HL-60/S4 treated with phorbol 12-myristate 13-acetate at 8.2 ng/mL for 4 days and 3 days (cell line): ENCODE measurements at regions not wholly inside any gene's neighbourhood (a gene's known extent, or its start where the extent isn't known, plus 50 kb on each side); places are given as distances from the start of the nearest gene placed in this dataset.
"Not testable (repeated sequence)": the region's sequence is repeated elsewhere in the genome, so short reads cannot be mapped to it uniquely, and the experiment has no call there.

Experiments
- in situ Hi-C: fragments of 300-500 bp; cut with MboI; formaldehyde crosslinking; loops from 2 replicates; pipeline ENCODE4 v1.15.0; 2022; ENCODE audit warnings: low sequenced_read_pairs

DNA sequence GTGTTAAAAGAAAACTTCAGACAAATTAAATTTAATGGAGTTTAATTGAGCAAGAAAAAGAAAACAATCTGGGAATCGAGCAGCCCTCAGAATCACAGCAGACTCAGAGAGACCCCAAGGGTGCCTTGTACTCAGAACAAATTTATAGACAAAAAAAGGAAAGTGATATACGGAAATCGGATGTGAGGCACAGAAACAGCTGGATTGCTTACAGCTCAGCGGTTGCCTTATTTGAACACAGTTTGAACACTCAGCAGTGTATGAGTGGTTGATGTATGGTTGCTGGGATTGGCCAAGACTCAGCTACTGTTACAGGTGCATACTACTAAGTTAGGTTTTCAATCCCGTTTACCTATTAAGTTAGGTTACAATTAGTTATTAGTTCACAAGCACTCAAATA lies 103.8 kb upstream of the LYZL1 start:
- in situ Hi-C loops, result no loop called here

GRCh38 chr10:29186221-29186620 lies 102.6 kb upstream of the LYZL1 start:
- in situ Hi-C loops, result no loop called here

DNA sequence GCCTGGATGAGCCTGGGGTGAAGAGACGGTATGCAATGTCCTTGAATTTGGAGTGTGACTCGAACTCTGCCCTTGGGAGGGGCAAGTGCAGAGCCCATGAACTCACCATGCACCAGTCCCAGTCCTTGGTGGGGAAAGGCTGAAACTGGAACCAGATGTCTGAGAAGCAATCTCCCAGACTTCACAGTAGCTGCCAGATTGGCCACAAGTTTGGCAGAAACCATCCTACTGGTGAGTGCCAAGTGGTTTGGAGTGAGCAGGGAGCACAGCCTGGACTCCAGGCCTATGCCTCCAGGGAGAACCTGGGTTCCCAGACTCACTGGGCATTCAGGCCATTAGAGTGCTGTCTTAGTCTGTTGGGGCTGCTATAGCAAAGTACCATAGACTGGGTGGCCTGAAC lies 99.6 kb upstream of the LYZL1 start:
- in situ Hi-C loops, result no loop called here

GRCh38 chr10:29191674-29192073 lies 97.2 kb upstream of the LYZL1 start:
- in situ Hi-C loops, result no loop called here

DNA sequence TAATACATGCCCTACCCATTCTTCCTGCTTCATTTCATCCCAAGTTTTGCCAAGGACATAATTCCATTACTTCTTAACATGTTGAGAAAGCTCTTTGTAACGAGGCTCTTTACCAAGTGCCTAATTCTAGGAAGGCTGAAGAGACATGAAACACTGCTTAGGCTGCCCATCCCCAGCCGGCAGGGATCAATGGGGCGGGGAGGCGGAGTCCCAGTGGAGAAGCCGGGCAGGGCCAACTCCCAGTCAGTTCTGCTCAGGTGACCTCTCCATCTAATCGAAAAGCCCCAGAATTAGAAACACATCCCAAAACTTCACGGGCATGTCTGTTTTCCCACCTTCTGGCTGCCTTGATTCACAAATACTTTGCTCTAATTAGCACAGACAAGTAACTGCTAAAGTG lies 89.5 kb upstream of the LYZL1 start:
- in situ Hi-C loops, result no loop called here

- in situ Hi-C loops, result no loop called here
These were observed 88.8 kb upstream of the LYZL1 start for GRCh38 chr10:29199941-29200679.

DNA sequence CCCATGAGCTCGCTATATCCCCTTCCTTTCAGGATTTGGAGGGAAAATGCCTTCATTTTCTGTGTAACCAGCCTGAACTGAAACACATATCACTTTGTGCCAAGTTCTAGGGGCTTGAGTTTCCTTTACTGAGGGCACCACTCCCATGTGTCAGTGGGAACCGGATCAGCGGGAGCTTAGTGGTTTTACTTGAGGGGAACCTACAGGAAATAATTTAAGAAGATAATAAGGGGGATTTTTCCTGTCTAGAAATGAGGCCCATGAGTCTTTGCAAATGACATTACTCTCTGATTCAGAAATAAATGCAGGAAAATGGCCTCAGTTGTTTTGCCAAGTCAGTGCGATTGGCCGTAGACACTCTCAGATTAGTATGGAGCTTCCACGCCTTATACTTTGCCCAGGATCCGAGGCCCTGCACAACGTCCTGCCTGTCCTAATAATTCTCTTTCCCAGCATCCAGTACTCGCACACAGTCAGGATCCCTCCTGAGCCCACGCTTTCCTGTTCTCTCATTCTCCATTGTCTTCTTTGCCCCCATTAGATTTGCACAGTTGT lies 86.4 kb upstream of the LYZL1 start:
- in situ Hi-C loops, result no loop called here

DNA sequence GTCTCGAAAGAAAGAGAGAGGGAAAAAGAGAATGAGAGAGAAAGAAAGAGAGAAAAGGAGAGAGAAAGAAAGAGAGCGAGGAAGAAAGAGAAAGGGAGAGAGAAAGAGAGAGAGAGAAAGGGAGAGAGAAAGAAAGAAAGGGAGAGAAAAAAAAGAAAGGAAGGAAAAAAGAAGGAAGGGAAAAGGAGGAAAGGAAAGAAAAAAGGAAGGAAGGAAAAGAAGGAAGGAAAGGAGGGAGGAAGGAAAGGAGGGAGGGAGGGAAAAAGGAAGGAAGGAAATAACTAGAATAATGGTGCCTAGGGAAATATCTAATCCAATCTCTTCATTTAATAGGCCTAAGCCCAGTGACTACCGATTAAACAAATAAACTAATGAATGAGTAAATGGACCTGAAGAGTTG lies 85.4 kb upstream of the LYZL1 start:
- in situ Hi-C loops, result no loop called here

- in situ Hi-C loops, result no loop called here
These were observed 84.6 kb upstream of the LYZL1 start for GRCh38 chr10:29204070-29204800.

GRCh38 chr10:29205787-29206186 lies 83.1 kb upstream of the LYZL1 start:
- in situ Hi-C loops, result no loop called here

DNA sequence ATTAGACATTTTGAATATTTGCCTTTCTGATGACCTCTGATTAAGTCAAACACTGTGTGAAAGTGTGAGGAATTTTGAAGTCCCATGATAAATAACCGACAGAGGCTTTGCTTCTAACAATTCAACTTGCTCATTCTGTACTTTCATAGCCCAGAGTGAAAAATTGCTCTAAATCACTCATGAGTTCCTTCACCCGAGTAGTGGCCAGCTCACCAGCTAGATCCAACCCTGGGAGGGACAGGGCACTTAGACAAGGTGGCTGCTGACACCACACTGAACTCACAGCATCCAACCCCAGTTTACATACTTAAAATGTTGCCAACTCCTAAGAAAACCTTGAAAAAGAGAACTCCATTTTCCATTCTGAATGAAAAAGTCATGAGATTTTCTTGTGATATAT lies 80.0 kb upstream of the LYZL1 start:
- in situ Hi-C loops, result no loop called here

DNA sequence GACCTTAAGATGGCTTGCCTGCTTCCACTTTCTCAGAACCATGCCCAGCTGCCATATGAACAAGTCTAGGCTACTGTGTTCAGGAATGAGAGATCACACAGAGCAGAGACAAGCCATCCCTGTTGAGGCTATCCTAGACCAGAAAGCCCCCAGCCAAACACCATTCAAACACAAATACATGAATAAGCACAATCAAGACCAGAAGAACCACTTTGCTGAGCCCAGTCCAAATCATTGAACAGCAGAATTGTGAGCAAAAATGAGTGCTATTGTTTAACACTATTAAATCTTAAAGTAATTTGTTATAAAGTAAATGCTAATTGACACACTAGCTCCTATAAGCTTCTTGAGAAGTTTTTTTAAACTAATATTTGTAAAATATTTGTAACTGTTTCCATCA lies 79.0 kb upstream of the LYZL1 start:
- in situ Hi-C loops, result no loop called here

GRCh38 chr10:29210266-29210868 lies 78.5 kb upstream of the LYZL1 start:
- in situ Hi-C loops, result no loop called here

DNA sequence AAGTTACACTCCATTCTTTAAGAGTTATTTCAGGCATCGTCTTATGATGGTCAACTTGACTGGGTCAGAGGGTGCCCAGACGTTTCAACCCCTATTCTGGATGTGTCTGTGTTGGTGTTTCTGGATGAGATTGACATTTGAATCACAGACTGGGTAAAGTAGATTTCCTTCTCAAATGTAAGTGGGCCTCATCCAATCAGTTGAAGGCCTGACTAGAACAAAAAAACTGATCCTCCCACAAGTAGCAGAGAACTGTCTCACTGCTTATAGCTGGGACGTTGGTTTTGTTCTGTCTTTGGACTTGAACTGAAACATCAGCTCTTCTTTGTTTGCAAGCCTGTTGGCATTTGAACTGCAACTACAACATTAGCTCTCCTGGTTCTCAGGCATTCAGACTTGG lies 76.3 kb upstream of the LYZL1 start:
- in situ Hi-C loops, result no loop called here

GRCh38 chr10:29214551-29214950 lies 74.3 kb upstream of the LYZL1 start:
- in situ Hi-C loops, result no loop called here

DNA sequence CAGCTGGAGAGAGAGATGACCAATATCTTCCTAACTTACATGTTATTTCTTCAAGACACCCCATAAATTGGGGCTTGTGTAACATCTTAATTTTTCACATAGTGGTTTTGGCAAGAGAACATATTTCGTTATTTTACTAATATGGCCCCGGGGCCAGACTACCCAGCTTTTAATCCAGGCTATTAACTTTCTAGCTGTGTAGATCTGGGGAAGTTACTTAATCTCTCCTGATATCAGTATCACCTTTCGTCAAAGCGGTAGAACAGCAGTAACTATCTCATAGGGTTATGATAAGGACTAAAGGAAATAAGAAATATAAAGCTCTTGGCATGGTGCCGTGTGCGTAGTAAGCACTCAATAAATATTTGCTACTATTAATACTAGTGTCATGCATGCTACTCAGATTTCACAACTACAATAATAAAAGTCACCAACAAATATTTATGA lies 71.6 kb upstream of the LYZL1 start:
- in situ Hi-C loops, result no loop called here

DNA sequence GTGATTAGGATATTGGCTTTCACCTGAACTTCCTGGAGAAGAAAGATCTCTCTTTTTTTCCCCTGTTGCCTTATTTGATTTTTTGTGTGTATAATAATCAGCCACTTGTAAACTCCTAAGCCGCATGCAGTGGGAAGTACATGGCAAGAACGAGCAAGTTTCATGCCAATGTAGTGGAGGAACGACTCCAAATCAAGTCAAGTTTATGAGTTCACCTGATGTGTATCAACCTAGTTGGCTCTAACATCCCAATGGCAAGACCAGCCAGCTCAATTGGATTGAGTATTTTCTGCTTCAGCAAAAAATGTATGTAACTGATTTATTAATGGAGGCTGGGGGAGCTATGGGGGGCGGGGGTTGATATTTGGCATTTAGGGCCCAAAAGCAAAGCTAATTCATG lies 65.5 kb upstream of the LYZL1 start:
- in situ Hi-C loops, result no loop called here

DNA sequence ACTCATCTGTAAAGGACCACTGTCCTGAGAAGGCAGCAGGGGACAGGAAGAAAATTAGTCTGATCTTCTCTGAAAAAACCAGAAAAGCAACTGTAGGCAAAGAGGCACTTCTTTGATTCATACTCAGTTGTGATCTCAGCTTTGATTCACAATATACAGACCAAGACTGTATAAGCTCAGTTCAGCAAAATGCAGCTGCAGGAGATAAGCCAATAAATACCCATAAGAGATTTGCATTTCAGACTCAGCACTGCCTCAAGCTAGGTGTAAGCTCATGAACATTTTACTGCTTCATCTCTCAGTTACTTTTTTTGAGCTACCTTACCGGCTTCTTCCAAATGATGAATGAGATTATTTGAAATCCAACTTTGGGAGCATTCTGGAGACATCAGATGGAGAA lies 64.2 kb upstream of the LYZL1 start:
- in situ Hi-C loops, result no loop called here

DNA sequence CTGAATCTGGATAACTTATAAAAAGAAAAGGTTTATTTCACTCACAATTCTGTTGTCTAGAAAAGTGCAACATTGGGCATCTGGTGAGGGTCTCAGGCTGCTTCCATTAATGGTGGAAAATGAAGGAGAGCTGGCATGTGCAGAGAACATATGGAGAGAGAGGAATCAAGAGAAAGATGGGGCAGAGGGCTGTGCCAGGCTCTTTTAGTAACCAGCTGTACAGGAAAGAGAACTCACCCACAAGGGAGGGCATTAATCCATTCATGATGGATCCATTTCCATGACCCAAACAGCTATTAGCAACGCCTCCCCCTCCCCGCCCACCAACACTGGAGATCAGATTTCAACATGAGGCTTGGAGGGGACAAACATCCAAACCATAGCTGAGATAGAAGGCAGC lies 61.7 kb upstream of the LYZL1 start:
- in situ Hi-C loops, result no loop called here

- in situ Hi-C loops, result no loop called here
These were observed 60.3 kb upstream of the LYZL1 start for GRCh38 chr10:29228562-29228961.

GRCh38 chr10:29229258-29229705 lies 59.6 kb upstream of the LYZL1 start:
- in situ Hi-C loops, result no loop called here

GRCh38 chr10:29236910-29237309 lies 52.0 kb upstream of the LYZL1 start:
- in situ Hi-C loops, result not testable (repeated sequence)
